ENCODE measurements at regions not wholly inside any gene's neighbourhood (a gene's known extent, or its start where the extent isn't known, plus 50 kb on each side); places are given as distances from the start of the nearest gene placed in this dataset.

- TF ChIP-seq CTCF (IDR thresholded peaks at IDR 0.05) = no peak
- 92% methylated on average over 1 of the region's 2 CpGs for WGBS (ENCODE audit: insufficient coverage)
- no peaks in the 10 kb centered on the region for H3K79me2 ChIP-seq (ENCODE audit: insufficient read depth, low read length)
- H3K27me3 ChIP-seq (ENCODE audit: control insufficient read depth in 2 of 2, insufficient read depth in 2 of 2, low read length in 2 of 2) = peaks cover 3 to 5% of the 10 kb centered on the region in 2 donors
- no peak for DNase-seq
- H3K4me3 Mint-ChIP-seq = no peak overlapping the region
- no peaks in the 10 kb centered on the region for H3K4me1 ChIP-seq (ENCODE audit: control insufficient read depth in 1 of 2, insufficient read depth in 2 of 2, low read length in 2 of 2)
- H3K9me3 ChIP-seq (replicated peaks in 1 of 2; ENCODE audit: control insufficient read depth in 1 of 2, insufficient read depth in 1 of 2, low read length in 2 of 2) = no peaks in the 10 kb centered on the region
- intact Hi-C loops (cut with micrococcal nuclease) = no loop called here
- no peaks in the 10 kb centered on the region for H3K36me3 ChIP-seq (replicated peaks in 1 of 2; ENCODE audit: control insufficient read depth in 1 of 2, insufficient read depth in 2 of 2, low read length in 2 of 2)
- H3K4me1 Mint-ChIP-seq = no peaks in the 10 kb centered on the region
- peaks cover 7 to 16% (median 8%) of the 10 kb centered on the region in 3 donors for H3K27me3 Mint-ChIP-seq (ENCODE audit: low read depth in 3 of 3)
- H3K36me3 Mint-ChIP-seq = no peaks in the 10 kb centered on the region
- no peak overlapping the region for H3K4me2 ChIP-seq (replicated peaks; ENCODE audit: extremely low read depth, low read length, poor library complexity, severe bottlenecking)
- H3K27ac Mint-ChIP-seq = no peak overlapping the region
- no peaks in the 10 kb centered on the region for H4K20me1 ChIP-seq (ENCODE audit: insufficient read depth, low read length)
- peaks cover 0 to 2% (median 0%) of the 10 kb centered on the region in 7 donors for H3K9me3 Mint-ChIP-seq
- H3K9ac ChIP-seq (ENCODE audit: insufficient read depth, low read length, poor library complexity, severe bottlenecking) = no peak overlapping the region
- H2AFZ ChIP-seq (ENCODE audit: insufficient read depth, low read depth, low read length, poor library complexity, severe bottlenecking) = no peak overlapping the region
- H3K27ac ChIP-seq (ENCODE audit: low read depth in 1 of 2, low read length in 2 of 2) = no peak overlapping the region
- H3K4me3 ChIP-seq (replicated peaks in 1 of 3; ENCODE audit: low read depth in 2 of 3, low read length in 3 of 3) = no peak overlapping the region
These were observed 88.6 kb upstream of the LMO4 start for GRCh38 chr1:87239997-87240605.

GRCh38 chr1:87240661-87241285 is 87.9 kb upstream of the LMO4 start:
- Histone ChIP-seq H3K36me3 (replicated peaks in 1 of 2; ENCODE audit: control insufficient read depth in 1 of 2, insufficient read depth in 2 of 2, low read length in 2 of 2) (no peaks in the 10 kb centered on the region), H3K27ac (ENCODE audit: low read depth in 1 of 2, low read length in 2 of 2) (no peak overlapping the region), H3K4me2 (replicated peaks; ENCODE audit: extremely low read depth, low read length, poor library complexity, severe bottlenecking) (no peak overlapping the region), H3K9ac (ENCODE audit: insufficient read depth, low read length, poor library complexity, severe bottlenecking) (no peak overlapping the region), H4K20me1 (ENCODE audit: insufficient read depth, low read length) (no peaks in the 10 kb centered on the region), H3K9me3 (replicated peaks in 1 of 2; ENCODE audit: control insufficient read depth in 1 of 2, insufficient read depth in 1 of 2, low read length in 2 of 2) (no peaks in the 10 kb centered on the region), H3K4me1 (ENCODE audit: control insufficient read depth in 1 of 2, insufficient read depth in 2 of 2, low read length in 2 of 2) (no peaks in the 10 kb centered on the region), H3K4me3 (replicated peaks in 1 of 3; ENCODE audit: low read depth in 2 of 3, low read length in 3 of 3) (no peak overlapping the region), H2AFZ (ENCODE audit: insufficient read depth, low read depth, low read length, poor library complexity, severe bottlenecking) (no peak overlapping the region), H3K27me3 (ENCODE audit: control insufficient read depth in 2 of 2, insufficient read depth in 2 of 2, low read length in 2 of 2) (peaks cover 0 to 2% of the 10 kb centered on the region in 2 donors), H3K79me2 (ENCODE audit: insufficient read depth, low read length) (no peaks in the 10 kb centered on the region)
- 60% methylated on average over 2 of the region's 8 CpGs for WGBS (ENCODE audit: insufficient coverage)
- no peak for DNase-seq
- H3K36me3 Mint-ChIP-seq = no peaks in the 10 kb centered on the region
- H3K27ac Mint-ChIP-seq = no peak overlapping the region
- H3K4me3 Mint-ChIP-seq = no peak overlapping the region
- H3K4me1 Mint-ChIP-seq = no peaks in the 10 kb centered on the region
- TF ChIP-seq CTCF (IDR thresholded peaks at IDR 0.05) = no peak
- peaks cover 0 to 2% (median 0%) of the 10 kb centered on the region in 7 donors for H3K9me3 Mint-ChIP-seq
- intact Hi-C loops (cut with micrococcal nuclease) = no loop called here
- peaks cover 5 to 11% (median 7%) of the 10 kb centered on the region in 3 donors for H3K27me3 Mint-ChIP-seq (ENCODE audit: low read depth in 3 of 3)

Measured in CD14-positive monocyte (primary cell).